H1 (cell line): ENCODE measurements at regions not wholly inside any gene's neighbourhood (a gene's known extent, or its start where the extent isn't known, plus 50 kb on each side); places are given as distances from the start of the nearest gene placed in this dataset.
"Not testable (repeated sequence)": the region's sequence is repeated elsewhere in the genome, so short reads cannot be mapped to it uniquely, and the experiment has no call there.

Experiments
- CTCF ChIA-PET: fragments of 300-600 bp; sonication (Branson Sonifier 250); formaldehyde crosslinking; loops from one replicate; lab custom pipeline; 2021; ENCODE audit not compliant: partially characterized antibody; lab: Charles Lee
- POLR2A ChIA-PET: fragments of 300-600 bp; sonication (Branson Sonifier 250); formaldehyde crosslinking; loops from one replicate; lab custom pipeline; 2021; ENCODE audit warnings: inconsistent platforms; ENCODE audit not compliant: partially characterized antibody; lab: Charles Lee
- DNase-seq, 2 experiments: peaks; one replicate each; pipeline versions ENCODE4 v3.0.0 to v3.0.0-alpha.2; 2010 to 2022; ENCODE audit warnings: low spot score in 2 of 2, low read depth in 1 of 2, mixed read lengths in 1 of 2
- FAIRE-seq: peaks from 2 replicates; lab custom pipeline; 2011; peaks lifted over from hg19 to GRCh38; lab: Jason Lieb, UNC
- H2AFZ ChIP-seq: 2 replicates; pipeline ENCODE4 v1.8.1; 2012; ENCODE audit warnings: low read length, inconsistent platforms
- H2AK5ac ChIP-seq: 2 replicates; pipeline ENCODE4 v1.6.1; 2013; ENCODE audit warnings: low read depth, low read length
- H2BK120ac ChIP-seq: replicated peaks from 2 replicates; pipeline ENCODE3; 2013; ENCODE audit warnings: low read depth, low read length, inconsistent platforms
- H2BK12ac ChIP-seq: 2 replicates; pipeline ENCODE4 v1.6.1; 2013; ENCODE audit warnings: low read depth, low read length
- H2BK15ac ChIP-seq: 2 replicates; pipeline ENCODE4 v1.6.1; 2013; ENCODE audit warnings: low read length
- H2BK20ac ChIP-seq: 2 replicates; pipeline ENCODE4 v1.6.1; 2013; ENCODE audit warnings: low read length
- H2BK5ac ChIP-seq: 2 replicates; pipeline ENCODE4 v1.6.1; 2013; ENCODE audit warnings: low read depth, low read length
- H3K14ac ChIP-seq: 2 replicates; pipeline ENCODE4 v1.6.1; 2013; ENCODE audit warnings: inconsistent platforms; ENCODE audit not compliant: insufficient read length
- H3K18ac ChIP-seq: 2 replicates; pipeline ENCODE4 v1.6.1; 2013; ENCODE audit warnings: low read length; ENCODE audit errors: extremely low read depth
- H3K23ac ChIP-seq: 2 replicates; pipeline ENCODE4 v1.6.1; 2013; ENCODE audit warnings: inconsistent platforms; ENCODE audit not compliant: insufficient read length
- H3K23me2 ChIP-seq: 2 replicates; pipeline ENCODE4 v1.6.1; 2013; ENCODE audit warnings: low read depth, low read length
- H3K27ac ChIP-seq: 2 replicates; pipeline ENCODE4 v1.6.1; 2011; ENCODE audit warnings: low read depth, low read length, inconsistent platforms
- H3K27me3 ChIP-seq, 4 experiments: replicated peaks in 1 of 4; 1 replicate in 1 of 4; 2 replicates in 3 of 4; pipeline versions ENCODE4 v1.6.1 to v1.8.1; 2011 to 2013; ENCODE audit warnings: low read length in 3 of 4, mild to moderate bottlenecking in 3 of 4, inconsistent platforms in 2 of 4, mixed read lengths in 2 of 4, moderate library complexity in 1 of 4; ENCODE audit not compliant: control insufficient read depth in 3 of 4, insufficient read depth in 3 of 4; ENCODE audit errors: extremely low read depth in 1 of 4
- H3K36me3 ChIP-seq, 4 experiments: 2 replicates each; pipeline versions ENCODE4 v1.6.1 to v1.8.1; 2011 to 2013; ENCODE audit warnings: mild to moderate bottlenecking in 4 of 4, low read length in 3 of 4, moderate library complexity in 2 of 4, control low read depth in 1 of 4, inconsistent platforms in 1 of 4; ENCODE audit not compliant: insufficient read depth in 4 of 4, control insufficient read depth in 2 of 4
- H3K4ac ChIP-seq: replicated peaks from 2 replicates; pipeline ENCODE3; 2013; ENCODE audit warnings: low read length, low read depth, mixed read lengths, inconsistent platforms; ENCODE audit not compliant: insufficient read length
- H3K4me1 ChIP-seq, 4 experiments: replicated peaks in 1 of 4; 1 replicate in 1 of 4; 2 replicates in 3 of 4; pipeline versions ENCODE4 v1.6.1 to v1.8.1; 2011 to 2013; ENCODE audit warnings: low read length in 3 of 4, inconsistent platforms in 2 of 4, mixed read lengths in 1 of 4; ENCODE audit not compliant: insufficient read depth in 4 of 4, control insufficient read depth in 3 of 4
- H3K4me2 ChIP-seq, 2 experiments: 2 replicates each; pipeline versions ENCODE4 v1.6.1 to v1.8.1; 2011 to 2013; ENCODE audit warnings: low read depth in 2 of 2, low read length in 2 of 2, control low read depth in 1 of 2, inconsistent platforms in 1 of 2, mild to moderate bottlenecking in 1 of 2; ENCODE audit not compliant: insufficient read depth in 1 of 2
- H3K4me3 ChIP-seq, 4 experiments: fragments of 200-600, 300-600 bp in 1 of 4; sonication (generic), shearing (Covaris generic), sonication (Bioruptor Twin) in 1 of 4; 2 replicates each; pipeline versions ENCODE4 v1.5.1 to v1.8.1; 2011 to 2016; ENCODE audit warnings: low read length in 4 of 4, low read depth in 3 of 4, control low read depth in 2 of 4, inconsistent platforms in 2 of 4, mild to moderate bottlenecking in 2 of 4, mixed read lengths in 1 of 4, moderate library complexity in 1 of 4; ENCODE audit not compliant: insufficient read depth in 2 of 4; ENCODE audit errors: extremely low read depth in 1 of 4
- H3K56ac ChIP-seq: replicated peaks from 2 replicates; pipeline ENCODE3; 2013; ENCODE audit warnings: low read depth, mild to moderate bottlenecking, mixed read lengths, low read length, inconsistent platforms; ENCODE audit not compliant: insufficient read length
- H3K79me1 ChIP-seq: 2 replicates; pipeline ENCODE4 v1.6.1; 2013; ENCODE audit warnings: low read depth, low read length, control low read depth
- H3K79me2 ChIP-seq, 2 experiments: 2 replicates each; pipeline versions ENCODE4 v1.6.1 to v1.8.1; 2012 to 2013; ENCODE audit warnings: low read length in 2 of 2, mild to moderate bottlenecking in 2 of 2, inconsistent platforms in 1 of 2; ENCODE audit not compliant: insufficient read depth in 2 of 2, control insufficient read depth in 1 of 2
- H3K9ac ChIP-seq, 4 experiments: replicated peaks in 1 of 4; 1 replicate in 1 of 4; 2 replicates in 3 of 4; pipeline versions ENCODE4 v1.6.1 to v1.8.1; 2011 to 2013; ENCODE audit warnings: low read depth in 3 of 4, low read length in 3 of 4, control low read depth in 2 of 4, mild to moderate bottlenecking in 2 of 4, moderate library complexity in 2 of 4, inconsistent platforms in 1 of 4; ENCODE audit errors: extremely low read depth in 1 of 4
- H3K9me3 ChIP-seq, 2 experiments: 2 replicates each; pipeline versions ENCODE4 v1.6.1 to v1.8.1; 2012 to 2013; ENCODE audit warnings: mild to moderate bottlenecking in 2 of 2, moderate library complexity in 2 of 2, control low read depth in 1 of 2, inconsistent platforms in 1 of 2, low read depth in 1 of 2, low read length in 1 of 2, mixed read lengths in 1 of 2; ENCODE audit not compliant: insufficient read depth in 2 of 2
- H4K20me1 ChIP-seq, 2 experiments: replicated peaks in 1 of 2; 2 replicates each; pipeline versions ENCODE3 to v1.8.1; 2011 to 2013; ENCODE audit warnings: inconsistent platforms in 2 of 2, low read length in 2 of 2, mild to moderate bottlenecking in 1 of 2; ENCODE audit not compliant: insufficient read depth in 2 of 2, control insufficient read depth in 1 of 2
- H4K5ac ChIP-seq: 2 replicates; pipeline ENCODE4 v1.6.1; 2013; ENCODE audit warnings: low read length, low read depth, mixed read lengths, inconsistent platforms; ENCODE audit not compliant: insufficient read length
- H4K8ac ChIP-seq: 2 replicates; pipeline ENCODE4 v1.8.0; 2013; ENCODE audit warnings: mild to moderate bottlenecking, moderate library complexity, low read length, inconsistent platforms; ENCODE audit not compliant: insufficient read depth; ENCODE audit errors: extremely low read depth
- H4K91ac ChIP-seq: replicated peaks from 2 replicates; pipeline ENCODE3; 2013; ENCODE audit warnings: low read length, mixed read lengths, inconsistent platforms; ENCODE audit not compliant: insufficient read length
- RAD21 ChIP-seq, 2 experiments: IDR thresholded peaks in 1 of 2; conservative IDR thresholded peaks in 1 of 2; 2 replicates each; pipeline ENCODE4 v1.6.1; 2011; ENCODE audit warnings: low read depth in 2 of 2, low read length in 2 of 2, improper control_type of control experiment in 1 of 2, inconsistent platforms in 1 of 2, mild to moderate bottlenecking in 1 of 2, moderate library complexity in 1 of 2
- WGBS, 2 experiments: shearing (Covaris generic) in 1 of 2; methylation state at CpG; one replicate each; pipeline versions ENCODE4 v1.1.6 to v1.1.7; 2013 to 2015; ENCODE audit warnings: low lambda C conversion rate in 2 of 2, mixed read lengths in 2 of 2, inconsistent platforms in 1 of 2, low coverage in 1 of 2, missing lambda C conversion rate in 1 of 2; ENCODE audit not compliant: insufficient replicate concordance in 2 of 2, insufficient coverage in 1 of 2, insufficient read length in 1 of 2; ENCODE audit errors: extremely low coverage in 1 of 2, missing lambda C conversion rate in 1 of 2; 5-methylcytosine and 5-hydroxymethylcytosine counted together
- TF ChIP-seq, protein P1 (sequence below), 3 experiments: IDR thresholded peaks; 1 replicate in 2 of 3; 2 replicates in 1 of 3; pipeline versions ENCODE4 v1.5.1 to v1.6.1; 2011; ENCODE audit warnings: low read length in 3 of 3, mild to moderate bottlenecking in 3 of 3, inconsistent platforms in 2 of 3, low read depth in 1 of 3, moderate library complexity in 1 of 3; ENCODE audit not compliant: insufficient read depth in 1 of 3; ENCODE audit errors: control extremely low read depth in 1 of 3

DNA sequence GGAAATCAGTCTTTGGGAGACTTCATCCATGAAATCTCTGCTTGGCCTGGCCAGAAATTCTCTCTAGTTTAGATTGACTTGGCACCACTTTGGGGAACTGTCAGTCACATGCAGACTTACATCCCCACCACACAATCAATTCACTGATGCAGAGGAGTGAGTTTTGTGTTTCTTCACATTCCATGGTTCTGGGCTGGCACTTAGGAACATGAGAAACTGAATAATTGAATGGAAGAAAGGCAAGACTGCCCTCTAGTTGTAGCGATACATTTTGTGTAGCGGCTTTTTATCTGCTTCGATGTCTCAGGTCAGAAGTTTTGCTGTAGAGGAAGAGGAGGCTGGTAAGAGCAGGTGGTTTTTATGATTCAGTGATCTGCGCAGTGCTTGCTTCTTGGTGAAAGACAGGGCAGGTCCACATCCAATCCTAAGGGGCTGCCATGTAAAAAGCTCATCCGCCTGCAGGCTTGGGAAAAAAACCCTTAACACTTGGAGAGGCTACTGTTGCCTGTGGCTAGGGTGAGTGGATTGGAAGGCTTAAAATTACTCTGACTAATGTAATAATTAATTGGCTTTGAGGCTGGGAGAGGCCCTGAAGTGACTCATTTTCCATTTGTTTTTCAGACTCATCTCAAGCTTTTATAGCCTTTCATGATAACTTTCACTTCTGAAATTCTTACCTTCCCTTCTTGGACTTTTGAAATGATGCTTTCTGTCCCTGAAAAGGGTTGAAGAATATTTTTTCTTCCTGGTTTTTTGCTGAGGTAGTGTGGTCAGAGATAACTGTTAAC, 75.4 kb upstream of the LPCAT1 start:
- H2BK120ac ChIP-seq, H3K79me1 ChIP-seq, H4K5ac ChIP-seq, H3K23ac ChIP-seq, H3K9ac ChIP-seq, H3K36me3 ChIP-seq, H4K8ac ChIP-seq, H3K79me2 ChIP-seq, H2AK5ac ChIP-seq, H2BK5ac ChIP-seq, DNase-seq, H3K4me2 ChIP-seq, H3K56ac ChIP-seq, H3K4me3 ChIP-seq, POLR2A ChIA-PET, H3K4me1 ChIP-seq, H4K20me1 ChIP-seq, H3K9me3 ChIP-seq, H4K91ac ChIP-seq, H2BK15ac ChIP-seq, H3K4ac ChIP-seq, H2BK20ac ChIP-seq, H3K18ac ChIP-seq, H3K14ac ChIP-seq, H3K27ac ChIP-seq, H2BK12ac ChIP-seq, H3K27me3 ChIP-seq, H3K23me2 ChIP-seq, H2AFZ ChIP-seq: not testable (repeated sequence)
- FAIRE-seq = peak; percentile 13
- CTCF ChIA-PET = interaction anchor here (0.6 to 3.2 kb wide), 3 partner anchors 46 to 119 kb away, joined by 4 to 15 read pairs (median 7); no protein-coding TSS in a partner anchor
- peak; percentile 52 to 59 for TF ChIP-seq RAD21 (IDR thresholded peaks at IDR 0.05 in 1 of 2, conservative IDR thresholded peaks at IDR 0.05 in 1 of 2; ENCODE audit: low read depth in 2 of 2, low read length in 2 of 2)
- TF ChIP-seq, protein P1, sequence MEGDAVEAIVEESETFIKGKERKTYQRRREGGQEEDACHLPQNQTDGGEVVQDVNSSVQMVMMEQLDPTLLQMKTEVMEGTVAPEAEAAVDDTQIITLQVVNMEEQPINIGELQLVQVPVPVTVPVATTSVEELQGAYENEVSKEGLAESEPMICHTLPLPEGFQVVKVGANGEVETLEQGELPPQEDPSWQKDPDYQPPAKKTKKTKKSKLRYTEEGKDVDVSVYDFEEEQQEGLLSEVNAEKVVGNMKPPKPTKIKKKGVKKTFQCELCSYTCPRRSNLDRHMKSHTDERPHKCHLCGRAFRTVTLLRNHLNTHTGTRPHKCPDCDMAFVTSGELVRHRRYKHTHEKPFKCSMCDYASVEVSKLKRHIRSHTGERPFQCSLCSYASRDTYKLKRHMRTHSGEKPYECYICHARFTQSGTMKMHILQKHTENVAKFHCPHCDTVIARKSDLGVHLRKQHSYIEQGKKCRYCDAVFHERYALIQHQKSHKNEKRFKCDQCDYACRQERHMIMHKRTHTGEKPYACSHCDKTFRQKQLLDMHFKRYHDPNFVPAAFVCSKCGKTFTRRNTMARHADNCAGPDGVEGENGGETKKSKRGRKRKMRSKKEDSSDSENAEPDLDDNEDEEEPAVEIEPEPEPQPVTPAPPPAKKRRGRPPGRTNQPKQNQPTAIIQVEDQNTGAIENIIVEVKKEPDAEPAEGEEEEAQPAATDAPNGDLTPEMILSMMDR (IDR thresholded peaks at IDR 0.05; ENCODE audit: control extremely low read depth in 1 of 3, insufficient read depth in 1 of 3, low read depth in 1 of 3, low read length in 3 of 3) = peak in 2 of 3 experiments; percentile 35 to 37; a peak in 2 of 4 replicates
- 71% methylated on average over 5 of the region's 5 CpGs; no CpG with 5 or more reads in 1 of the 2 experiments for WGBS, 2 experiments
